ENCODE measurements at regions not wholly inside any gene's neighbourhood (a gene's known extent, or its start where the extent isn't known, plus 50 kb on each side); places are given as distances from the start of the nearest gene placed in this dataset.

GRCh38 chr4:163042306-163042705 lies 124.4 kb downstream of the NAF1 start:
- TF ChIP-seq CTCF (IDR thresholded peaks at IDR 0.05; ENCODE audit: low read depth, low read length), result no peak
- TF ChIP-seq EZH2phosphoT487 (IDR thresholded peaks at IDR 0.05; ENCODE audit: low read depth), result no peak
